ENCODE measurements at regions not wholly inside any gene's neighbourhood (a gene's known extent, or its start where the extent isn't known, plus 50 kb on each side); places are given as distances from the start of the nearest gene placed in this dataset.

DNA sequence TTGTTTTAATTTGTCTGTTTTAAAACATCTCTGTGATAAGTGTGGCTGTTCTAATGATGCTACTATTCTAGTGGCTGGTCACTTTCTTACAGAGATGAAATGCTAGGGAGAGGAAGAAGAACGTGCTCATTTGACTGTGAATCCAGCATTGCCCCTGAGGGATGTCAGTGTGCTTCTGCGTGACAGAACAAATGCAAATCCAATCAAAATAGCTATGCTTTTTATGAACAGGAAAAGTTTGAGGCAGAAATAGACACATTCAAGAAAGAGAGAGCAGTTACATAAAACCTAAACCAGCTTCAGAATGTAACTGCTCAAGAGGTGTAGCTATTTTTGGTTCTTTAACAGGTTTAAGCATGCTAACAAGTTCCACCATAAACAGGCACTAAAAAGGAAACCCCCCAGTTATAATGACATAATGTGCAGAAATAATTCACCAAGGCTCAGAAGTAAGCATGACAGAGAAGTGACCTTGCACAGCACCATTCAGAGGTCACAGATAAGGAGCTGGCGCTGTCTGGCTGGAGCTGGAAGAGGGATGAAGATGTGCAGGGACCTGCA, 385.3 kb downstream of the EPM2A start:
- DNase-seq: no peak

DNA sequence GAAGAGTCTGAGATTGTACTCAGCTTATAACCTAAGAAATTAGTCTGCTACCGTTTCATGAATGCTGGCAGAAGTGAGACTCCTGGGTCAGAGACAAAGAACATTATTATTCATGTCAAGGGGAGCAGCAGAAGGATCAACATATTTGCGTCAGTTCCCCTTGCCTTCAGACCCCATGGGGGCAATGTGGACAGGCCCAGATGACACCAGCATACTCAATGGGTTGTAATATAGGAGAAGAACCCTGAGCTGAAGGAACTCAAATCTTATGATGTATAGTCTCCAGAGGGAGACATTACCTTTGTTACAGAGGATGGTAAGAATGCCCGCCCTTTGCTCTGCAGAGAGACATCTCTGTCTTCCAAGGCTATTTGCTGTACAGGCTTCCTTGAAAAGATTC, 384.4 kb downstream of the EPM2A start:
- no peak for DNase-seq

GRCh38 chr6:145352382-145353080, 382.8 kb downstream of the EPM2A start:
- DNase-seq: no peak

DNA sequence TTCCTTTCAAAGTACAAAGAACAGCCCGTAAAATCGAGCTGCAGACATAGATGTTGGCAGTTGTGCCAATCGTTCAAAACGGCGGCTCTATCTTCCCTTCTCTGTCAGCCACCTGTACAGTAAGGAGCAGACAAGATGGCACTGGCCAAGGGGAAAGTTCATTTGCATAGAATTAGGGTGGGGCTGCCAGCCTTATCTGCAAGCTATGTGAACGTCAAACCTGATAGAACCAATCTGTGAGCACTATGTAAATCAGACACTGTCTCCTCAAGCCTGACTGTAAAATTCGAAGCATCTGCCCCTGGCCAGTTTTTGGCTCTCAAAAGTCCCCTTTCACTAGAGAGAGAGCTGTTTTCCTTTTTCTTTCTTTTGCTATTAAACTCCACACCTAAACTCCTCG, 374.5 kb downstream of the EPM2A start:
- no peak for DNase-seq

DNA sequence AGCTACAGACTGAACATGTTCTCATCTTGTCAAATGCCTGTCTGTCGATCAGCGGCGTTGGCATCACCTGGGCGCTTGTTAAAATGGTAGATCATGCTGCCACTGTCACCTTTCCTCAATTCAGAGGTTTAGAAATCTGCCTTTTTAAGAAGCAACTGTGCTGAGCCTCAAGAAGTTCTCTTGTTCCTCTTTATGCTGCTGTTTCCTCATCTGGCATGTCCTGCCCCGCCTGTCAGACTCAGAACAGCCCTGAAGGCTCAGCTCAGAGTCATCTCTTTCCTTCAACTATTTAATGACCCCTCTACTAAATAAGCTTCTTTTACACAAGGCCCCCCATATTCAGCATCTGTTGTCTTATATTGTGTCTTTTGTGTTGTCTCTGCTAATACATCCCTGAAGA, 368.2 kb downstream of the EPM2A start:
- no peak for DNase-seq

DNA sequence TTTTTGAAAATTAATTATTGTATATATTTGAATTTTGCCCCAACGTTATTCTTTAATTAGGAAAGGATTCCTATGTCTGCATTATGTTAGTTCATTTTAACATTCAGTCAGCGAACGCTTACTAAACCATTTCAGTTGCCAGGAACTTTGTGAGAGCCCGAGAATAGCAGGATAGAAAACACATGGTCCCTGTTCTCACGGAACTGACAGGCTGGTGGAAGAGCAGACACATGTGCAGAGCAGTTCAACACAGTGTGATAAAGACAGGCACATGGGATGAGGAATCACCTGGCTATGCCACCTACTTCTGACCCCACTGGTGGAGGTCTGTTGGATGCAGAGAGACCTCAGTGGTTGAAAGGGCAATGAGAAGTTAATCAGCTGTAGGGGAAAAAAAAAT, 367.2 kb downstream of the EPM2A start:
- DNase-seq: no peak

GRCh38 chr6:145370559-145370958, 364.8 kb downstream of the EPM2A start:
- DNase-seq: no peak

GRCh38 chr6:145372671-145373151, 362.6 kb downstream of the EPM2A start:
- peak; percentile 8 for DNase-seq

DNA sequence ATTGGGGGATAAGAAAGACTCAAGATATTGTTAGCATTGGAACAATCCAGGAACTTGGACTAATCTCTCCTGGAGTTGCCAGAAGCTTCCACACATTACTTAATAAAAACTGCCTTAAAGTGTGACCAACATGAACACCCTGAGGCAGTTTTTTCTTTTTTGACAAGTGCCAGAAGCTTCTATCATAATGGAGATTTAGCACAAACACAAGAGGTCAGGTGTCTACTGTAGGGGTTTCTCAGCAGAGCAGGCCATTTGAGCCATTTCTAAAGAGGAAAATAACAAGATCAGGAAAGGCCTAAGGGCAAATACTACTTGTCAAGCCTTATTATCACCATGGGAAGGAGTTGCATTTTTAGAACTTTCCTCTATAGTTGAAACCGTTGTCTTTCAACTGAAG, 361.5 kb downstream of the EPM2A start:
- DNase-seq: no peak

DNA sequence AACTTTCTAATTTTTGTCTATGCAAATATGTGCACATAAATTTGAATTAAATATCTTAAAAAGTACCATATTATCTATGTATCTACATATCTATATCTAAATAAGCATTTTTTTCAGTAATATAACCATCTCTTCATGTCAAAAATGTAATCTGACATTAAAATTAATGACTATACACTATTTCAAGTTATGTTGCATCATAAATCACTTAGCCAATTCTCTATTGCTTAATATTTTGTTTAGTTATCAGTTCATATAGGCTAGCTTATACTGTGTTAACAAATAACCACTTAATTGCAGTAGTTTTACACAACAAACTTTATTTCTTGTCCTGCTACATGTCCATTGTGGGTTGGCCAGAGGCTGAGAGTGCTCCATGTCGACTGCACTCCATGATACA, 360.8 kb downstream of the EPM2A start:
- no peak for DNase-seq

DNA sequence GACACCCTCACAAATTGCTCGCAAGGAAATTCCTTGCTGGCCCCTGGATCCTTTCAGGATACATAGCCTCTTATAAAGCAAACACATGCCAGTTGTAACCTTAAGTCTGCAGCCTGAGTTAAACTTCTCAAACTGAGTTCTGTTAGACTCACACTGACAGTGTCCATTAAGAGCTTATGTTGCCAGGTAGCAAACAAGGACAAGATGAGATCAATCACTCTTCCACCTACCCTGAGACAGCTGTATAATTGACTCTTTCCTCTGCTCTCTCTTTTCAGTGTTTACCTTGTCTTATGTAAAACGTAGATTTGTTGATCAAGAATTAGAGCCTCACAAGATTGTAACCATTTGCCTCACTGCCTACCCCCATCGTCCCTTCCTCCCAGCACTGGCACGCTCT, 359.8 kb downstream of the EPM2A start:
- no peak for DNase-seq

DNA sequence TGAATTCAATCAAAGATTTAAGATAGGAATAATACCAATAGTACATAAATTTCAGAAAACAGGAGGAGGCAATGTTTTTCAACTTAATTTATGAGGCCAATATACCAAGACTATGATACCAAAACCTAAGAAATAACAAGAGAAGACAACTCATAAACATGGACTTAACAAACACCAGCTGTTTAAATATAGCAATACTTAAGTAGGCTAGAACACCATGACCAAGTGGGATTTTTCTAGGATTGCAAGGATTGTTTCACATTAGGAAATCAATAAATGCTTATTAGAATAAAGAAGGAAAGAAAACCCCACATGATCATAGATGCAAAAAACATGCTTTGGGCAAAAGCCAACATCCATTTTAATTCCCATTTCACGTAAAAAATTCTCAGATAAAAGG, 355.1 kb downstream of the EPM2A start:
- DNase-seq: no peak

- no peak for DNase-seq
Observed at GRCh38 chr6:145381941-145382340, 353.4 kb downstream of the EPM2A start.

DNA sequence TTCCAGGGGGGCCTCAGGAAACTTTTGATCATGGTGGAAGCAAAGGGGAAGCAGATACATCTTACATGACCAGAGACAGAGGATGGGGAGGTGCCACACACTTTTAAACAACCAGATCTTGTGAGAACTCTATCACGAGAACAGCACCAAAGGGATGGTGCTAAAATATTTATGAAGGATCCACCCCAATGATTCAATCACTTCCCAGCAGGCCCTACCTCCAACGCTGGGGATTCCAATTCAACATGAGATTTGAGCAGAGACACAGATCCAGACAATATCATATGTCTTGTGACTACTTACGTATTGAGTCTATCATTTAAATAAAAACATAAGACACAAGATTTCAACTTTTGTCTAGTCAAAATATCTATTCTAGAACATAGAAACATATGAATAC, 351.9 kb downstream of the EPM2A start:
- DNase-seq: no peak

DNA sequence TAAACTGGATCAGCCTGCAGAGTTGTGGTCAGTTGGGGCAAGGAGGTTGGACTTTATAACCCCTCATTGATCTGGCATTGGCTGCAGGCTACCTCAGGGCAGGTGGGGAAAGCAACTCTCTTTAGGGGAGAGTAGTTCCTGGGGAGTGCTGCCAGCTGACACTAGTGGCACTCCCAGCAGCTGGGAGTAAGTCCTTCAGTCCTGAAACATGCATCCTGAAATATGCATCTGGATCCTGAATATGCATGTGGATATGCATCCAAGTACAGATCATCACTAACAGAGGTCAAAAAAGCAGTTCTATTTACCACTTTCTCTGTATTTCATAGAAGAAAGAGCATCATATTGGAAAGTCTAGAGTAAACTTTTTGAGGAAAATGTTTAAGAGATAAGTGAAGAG, 350.8 kb downstream of the EPM2A start:
- DNase-seq: no peak

DNA sequence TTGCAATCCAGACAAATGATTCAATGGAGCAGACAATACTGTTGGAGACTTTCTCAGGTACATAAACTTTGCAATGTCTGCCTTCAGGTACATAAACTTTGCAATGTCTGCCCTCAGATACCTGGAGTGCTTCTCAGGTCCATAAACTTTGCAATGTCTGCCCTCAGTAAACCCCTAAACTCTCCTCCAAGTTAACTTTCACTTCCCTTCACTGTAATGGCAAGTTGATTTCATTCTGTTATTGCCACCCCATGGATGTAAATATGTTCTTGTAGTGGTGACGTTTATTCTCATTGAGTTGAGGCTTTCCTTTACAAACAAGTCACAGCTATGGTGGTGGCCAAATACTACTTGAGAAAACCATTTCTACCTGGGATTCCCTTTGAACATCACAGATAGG, 338.8 kb downstream of the EPM2A start:
- no peak for DNase-seq

DNA sequence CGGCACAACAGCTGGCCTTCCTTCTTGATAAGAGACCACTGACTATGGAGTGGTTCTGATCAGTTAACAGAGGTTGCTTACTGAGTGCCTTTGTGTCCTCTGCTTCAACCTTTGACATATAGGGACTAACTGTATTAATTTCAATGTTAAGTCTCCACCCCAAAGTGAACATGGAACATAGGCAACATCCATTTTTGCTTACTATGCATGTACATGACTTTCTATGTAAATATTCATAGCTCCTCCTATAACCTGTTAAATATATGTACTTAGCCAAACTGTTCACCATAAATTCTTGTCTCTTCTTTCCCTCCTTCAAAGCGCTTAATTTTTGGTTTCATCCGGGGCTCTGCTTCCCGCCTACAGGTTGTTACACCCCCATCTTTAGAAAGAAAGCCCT, 334.8 kb downstream of the EPM2A start:
- no peak for DNase-seq

GRCh38 chr6:145405006-145405551, 330.2 kb downstream of the EPM2A start:
- no peak for DNase-seq

DNA sequence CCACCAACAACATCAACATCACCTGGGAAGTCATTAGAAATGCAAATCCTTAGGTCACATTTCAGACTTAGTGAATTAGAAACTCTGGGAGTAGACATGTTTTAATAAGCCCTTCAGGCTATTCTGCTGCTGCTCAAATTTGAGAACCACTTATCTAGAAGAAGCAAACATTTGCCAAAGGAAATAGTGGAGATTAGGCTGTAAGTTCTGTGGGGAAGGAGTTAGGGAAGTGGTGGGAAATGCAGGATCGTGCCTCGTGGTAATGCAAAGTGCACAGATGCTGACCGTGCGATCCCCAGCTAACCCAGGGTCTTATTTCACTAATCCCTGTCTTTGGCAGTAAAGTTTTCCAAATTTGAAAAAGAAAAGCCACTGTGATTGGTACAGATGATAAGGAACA, 328.5 kb downstream of the EPM2A start:
- no peak for DNase-seq

- no peak for DNase-seq
Observed at GRCh38 chr6:145415616-145416015, 319.7 kb downstream of the EPM2A start.

- no peak for DNase-seq
Observed at GRCh38 chr6:145420599-145420998, 314.7 kb downstream of the EPM2A start.

DNA sequence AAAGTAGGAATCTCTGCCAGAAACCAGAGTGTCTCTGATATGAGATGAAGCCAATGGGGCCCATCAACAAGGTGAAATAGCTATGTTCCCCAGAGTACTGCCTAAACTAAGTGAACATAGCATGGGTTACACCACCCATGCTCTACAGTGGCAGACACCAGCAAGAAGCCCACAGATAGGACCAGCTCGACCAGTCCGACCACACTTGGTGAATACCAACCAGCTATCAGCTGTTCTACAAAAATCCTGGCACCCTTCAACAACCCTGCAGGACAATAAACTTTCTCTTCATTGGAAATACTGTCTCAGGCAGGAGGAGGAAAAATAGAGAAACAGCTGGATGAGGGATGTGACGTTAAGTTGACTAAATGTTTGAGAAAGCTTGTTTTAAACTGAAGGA, 311.4 kb downstream of the EPM2A start:
- no peak for DNase-seq

DNA sequence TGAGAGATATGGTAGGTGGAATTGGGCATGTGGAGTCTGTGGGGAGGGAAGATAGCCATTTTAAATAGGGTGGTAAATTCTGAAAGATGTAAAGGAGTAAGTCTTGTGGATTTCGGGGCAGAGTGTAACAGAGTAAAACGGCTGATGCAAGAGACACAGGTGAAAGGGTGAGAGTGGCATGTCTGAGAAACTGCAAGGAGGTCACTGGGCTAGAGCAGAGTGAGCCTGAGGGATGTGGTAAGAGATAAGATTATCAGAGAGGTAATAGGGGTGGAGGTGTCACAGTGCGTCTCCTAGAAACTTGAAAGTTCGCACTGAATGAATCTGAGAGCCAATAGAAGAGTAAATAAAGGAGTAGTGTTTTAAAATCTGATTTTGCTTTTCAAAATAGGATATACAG, 308.1 kb downstream of the EPM2A start:
- no peak for DNase-seq

DNA sequence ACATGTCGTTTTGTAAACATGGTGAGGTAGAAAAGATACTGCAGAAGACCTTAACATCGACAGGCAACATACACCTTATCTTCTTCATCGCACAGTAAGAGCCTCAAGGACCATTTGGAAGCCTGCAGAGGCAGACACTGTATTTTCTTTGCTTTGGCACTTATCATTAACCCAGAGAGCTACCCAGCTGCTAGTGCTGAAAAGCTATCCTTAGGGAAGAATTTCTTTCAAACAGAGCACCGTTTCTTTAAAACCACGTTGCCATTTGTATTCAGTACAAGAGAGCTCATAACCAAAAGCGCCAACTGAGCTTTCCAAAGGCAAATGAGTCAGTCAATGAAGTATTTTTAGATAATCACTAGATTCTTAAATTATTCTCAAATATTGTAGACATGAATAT, 306.6 kb downstream of the EPM2A start:
- DNase-seq: no peak

DNA sequence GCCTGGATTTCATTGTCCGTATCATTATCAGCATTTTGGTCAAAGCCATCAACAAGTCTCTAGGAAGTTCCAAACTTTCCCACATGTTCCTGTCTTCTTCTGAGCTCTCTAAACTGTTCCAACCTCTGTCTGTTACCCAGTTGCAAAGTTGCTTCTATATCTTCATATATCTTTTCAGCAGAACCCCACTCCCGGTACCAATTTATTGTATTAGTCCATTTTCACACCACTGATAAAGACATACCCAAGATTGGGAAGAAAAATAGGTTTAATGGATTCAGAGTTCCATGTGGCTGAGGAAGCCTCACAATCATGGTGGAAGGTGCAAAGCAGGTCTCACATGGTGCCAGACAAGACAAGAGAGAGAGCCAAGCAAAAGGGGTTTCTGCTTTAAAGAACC, 293.2 kb downstream of the EPM2A start:
- DNase-seq: no peak
